ACHN (cell line): ENCODE measurements at regions not wholly inside any gene's neighbourhood (a gene's known extent, or its start where the extent isn't known, plus 50 kb on each side); places are given as distances from the start of the nearest gene placed in this dataset.

Experiments
- DNase-seq: peaks from one replicate; pipeline ENCODE4 v3.0.0-alpha.2; 2015
- in situ Hi-C: cut with HindIII; loops from 2 replicates; pipeline ENCODE4 v1.10.0; 2017; ENCODE audit warnings: low sequenced_read_pairs, low pct_ligation_motif_present, low pct_unique_long_range_greater_than_20kb

GRCh38 chr5:61261136-61261535 lies 70.9 kb upstream of the ZSWIM6 start:
- no peak for DNase-seq
- in situ Hi-C loops = no loop called here

- in situ Hi-C loops = no loop called here
These were observed 70.0 kb upstream of the ZSWIM6 start for GRCh38 chr5:61262080-61262479.

GRCh38 chr5:61263072-61263471 lies 69.0 kb upstream of the ZSWIM6 start:
- no peak for DNase-seq
- in situ Hi-C loops = no loop called here

More at GRCh38 chr5:61262080-61262479, 70.0 kb upstream of the ZSWIM6 start:
- DNase-seq = no peak

- in situ Hi-C loops = no loop called here
These were observed 68.3 kb upstream of the ZSWIM6 start for GRCh38 chr5:61263561-61264272.

GRCh38 chr5:61264273-61264661 lies 67.8 kb upstream of the ZSWIM6 start:
- DNase-seq = no peak
- in situ Hi-C loops = no loop called here

More at GRCh38 chr5:61263561-61264272, 68.3 kb upstream of the ZSWIM6 start:
- DNase-seq = no peak

- in situ Hi-C loops = no loop called here
- no peak for DNase-seq
These were observed 64.9 kb upstream of the ZSWIM6 start for GRCh38 chr5:61267116-61267515.

- in situ Hi-C loops = no loop called here
- DNase-seq = no peak
These were observed 63.2 kb upstream of the ZSWIM6 start for GRCh38 chr5:61268871-61269270.

GRCh38 chr5:61270510-61271165 lies 61.4 kb upstream of the ZSWIM6 start:
- in situ Hi-C loops = no loop called here

GRCh38 chr5:61272688-61273087 lies 59.4 kb upstream of the ZSWIM6 start:
- no peak for DNase-seq
- in situ Hi-C loops = no loop called here

More at GRCh38 chr5:61270510-61271165, 61.4 kb upstream of the ZSWIM6 start:
- DNase-seq = no peak

- in situ Hi-C loops = no loop called here
- DNase-seq = no peak
These were observed 58.6 kb upstream of the ZSWIM6 start for GRCh38 chr5:61273279-61273975.

- no peak for DNase-seq
- in situ Hi-C loops = no loop called here
These were observed 57.5 kb upstream of the ZSWIM6 start for GRCh38 chr5:61274511-61274911.

GRCh38 chr5:61275841-61276240 lies 56.2 kb upstream of the ZSWIM6 start:
- in situ Hi-C loops = no loop called here

GRCh38 chr5:61277190-61277589 lies 54.9 kb upstream of the ZSWIM6 start:
- peak; percentile 58 for DNase-seq
- in situ Hi-C loops = no loop called here

More at GRCh38 chr5:61275841-61276240, 56.2 kb upstream of the ZSWIM6 start:
- DNase-seq = peak; percentile 53

GRCh38 chr5:61277781-61278180 lies 54.3 kb upstream of the ZSWIM6 start:
- no peak for DNase-seq
- in situ Hi-C loops = no loop called here

- DNase-seq = peak; percentile 18
- in situ Hi-C loops = no loop called here
These were observed 52.3 kb upstream of the ZSWIM6 start for GRCh38 chr5:61279725-61280124.

- in situ Hi-C loops = no loop called here
- DNase-seq = peak; percentile 68
These were observed 51.9 kb upstream of the ZSWIM6 start for GRCh38 chr5:61280205-61280604.

- in situ Hi-C loops = no loop called here
- DNase-seq = peak; percentile 42
These were observed 51.2 kb upstream of the ZSWIM6 start for GRCh38 chr5:61280761-61281427.

GRCh38 chr5:61281686-61282085 lies 50.4 kb upstream of the ZSWIM6 start:
- in situ Hi-C loops = no loop called here
- DNase-seq = no peak
